ENCODE measurements at regions not wholly inside any gene's neighbourhood (a gene's known extent, or its start where the extent isn't known, plus 50 kb on each side); places are given as distances from the start of the nearest gene placed in this dataset.

DNA sequence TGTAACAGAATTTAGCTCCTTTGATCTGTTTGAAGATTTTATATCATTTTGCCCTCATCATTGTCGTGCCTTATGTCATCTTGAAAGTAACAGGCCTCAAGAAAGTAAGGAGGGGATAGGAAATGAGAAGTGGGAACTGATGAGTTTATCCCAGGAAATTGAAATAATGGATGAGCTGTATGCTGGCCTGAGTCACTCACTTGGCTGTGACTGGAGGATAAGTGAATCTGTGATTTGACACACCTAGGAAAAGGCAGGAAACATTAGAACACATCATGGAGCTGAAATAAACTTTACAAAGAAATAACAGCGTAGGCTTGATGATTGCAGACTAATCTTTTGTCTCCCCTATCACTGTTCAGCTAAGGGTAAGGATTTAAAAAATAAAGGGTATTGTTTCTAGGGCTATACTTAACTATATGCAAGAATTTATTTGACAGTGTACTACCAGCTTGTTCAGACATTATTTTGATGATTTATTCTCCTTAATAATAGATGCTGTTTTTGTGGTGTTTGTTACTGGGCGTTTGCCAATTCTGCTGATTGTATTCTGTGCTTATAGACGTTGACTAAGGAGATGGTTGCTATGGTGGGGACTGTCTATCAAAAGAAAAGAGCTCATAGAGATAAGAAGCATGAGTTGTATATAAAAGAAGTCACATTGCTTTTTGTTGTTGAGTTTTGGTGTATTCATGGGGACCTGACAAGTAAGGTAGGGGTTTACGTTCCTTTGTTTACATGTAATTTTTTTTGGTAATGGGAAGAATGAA is 105.6 kb upstream of the ROPN1 start:
- TF ChIP-seq, protein P1, sequence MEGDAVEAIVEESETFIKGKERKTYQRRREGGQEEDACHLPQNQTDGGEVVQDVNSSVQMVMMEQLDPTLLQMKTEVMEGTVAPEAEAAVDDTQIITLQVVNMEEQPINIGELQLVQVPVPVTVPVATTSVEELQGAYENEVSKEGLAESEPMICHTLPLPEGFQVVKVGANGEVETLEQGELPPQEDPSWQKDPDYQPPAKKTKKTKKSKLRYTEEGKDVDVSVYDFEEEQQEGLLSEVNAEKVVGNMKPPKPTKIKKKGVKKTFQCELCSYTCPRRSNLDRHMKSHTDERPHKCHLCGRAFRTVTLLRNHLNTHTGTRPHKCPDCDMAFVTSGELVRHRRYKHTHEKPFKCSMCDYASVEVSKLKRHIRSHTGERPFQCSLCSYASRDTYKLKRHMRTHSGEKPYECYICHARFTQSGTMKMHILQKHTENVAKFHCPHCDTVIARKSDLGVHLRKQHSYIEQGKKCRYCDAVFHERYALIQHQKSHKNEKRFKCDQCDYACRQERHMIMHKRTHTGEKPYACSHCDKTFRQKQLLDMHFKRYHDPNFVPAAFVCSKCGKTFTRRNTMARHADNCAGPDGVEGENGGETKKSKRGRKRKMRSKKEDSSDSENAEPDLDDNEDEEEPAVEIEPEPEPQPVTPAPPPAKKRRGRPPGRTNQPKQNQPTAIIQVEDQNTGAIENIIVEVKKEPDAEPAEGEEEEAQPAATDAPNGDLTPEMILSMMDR (IDR thresholded peaks at IDR 0.05; ENCODE audit: insufficient read depth, low read length) = no peak
- TF ChIP-seq POLR2AphosphoS5 (IDR thresholded peaks at IDR 0.05; ENCODE audit: low read depth) = no peak
- TF ChIP-seq, protein P2, sequence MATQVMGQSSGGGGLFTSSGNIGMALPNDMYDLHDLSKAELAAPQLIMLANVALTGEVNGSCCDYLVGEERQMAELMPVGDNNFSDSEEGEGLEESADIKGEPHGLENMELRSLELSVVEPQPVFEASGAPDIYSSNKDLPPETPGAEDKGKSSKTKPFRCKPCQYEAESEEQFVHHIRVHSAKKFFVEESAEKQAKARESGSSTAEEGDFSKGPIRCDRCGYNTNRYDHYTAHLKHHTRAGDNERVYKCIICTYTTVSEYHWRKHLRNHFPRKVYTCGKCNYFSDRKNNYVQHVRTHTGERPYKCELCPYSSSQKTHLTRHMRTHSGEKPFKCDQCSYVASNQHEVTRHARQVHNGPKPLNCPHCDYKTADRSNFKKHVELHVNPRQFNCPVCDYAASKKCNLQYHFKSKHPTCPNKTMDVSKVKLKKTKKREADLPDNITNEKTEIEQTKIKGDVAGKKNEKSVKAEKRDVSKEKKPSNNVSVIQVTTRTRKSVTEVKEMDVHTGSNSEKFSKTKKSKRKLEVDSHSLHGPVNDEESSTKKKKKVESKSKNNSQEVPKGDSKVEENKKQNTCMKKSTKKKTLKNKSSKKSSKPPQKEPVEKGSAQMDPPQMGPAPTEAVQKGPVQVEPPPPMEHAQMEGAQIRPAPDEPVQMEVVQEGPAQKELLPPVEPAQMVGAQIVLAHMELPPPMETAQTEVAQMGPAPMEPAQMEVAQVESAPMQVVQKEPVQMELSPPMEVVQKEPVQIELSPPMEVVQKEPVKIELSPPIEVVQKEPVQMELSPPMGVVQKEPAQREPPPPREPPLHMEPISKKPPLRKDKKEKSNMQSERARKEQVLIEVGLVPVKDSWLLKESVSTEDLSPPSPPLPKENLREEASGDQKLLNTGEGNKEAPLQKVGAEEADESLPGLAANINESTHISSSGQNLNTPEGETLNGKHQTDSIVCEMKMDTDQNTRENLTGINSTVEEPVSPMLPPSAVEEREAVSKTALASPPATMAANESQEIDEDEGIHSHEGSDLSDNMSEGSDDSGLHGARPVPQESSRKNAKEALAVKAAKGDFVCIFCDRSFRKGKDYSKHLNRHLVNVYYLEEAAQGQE (IDR thresholded peaks at IDR 0.05; ENCODE audit: insufficient replicate concordance, low read depth) = no peak
